HEK293 (cell line): ENCODE measurements at regions not wholly inside any gene's neighbourhood (a gene's known extent, or its start where the extent isn't known, plus 50 kb on each side); places are given as distances from the start of the nearest gene placed in this dataset.

Experiments used
- CTCF ChIA-PET: fragments of 350-600 bp; formaldehyde crosslinking; extraction: SDS; loops from one replicate; lab custom pipeline; 2021; ENCODE audit warnings: antibody characterized with exemption; lab: Yijun Ruan, JAX
- POLR2A ChIA-PET: fragments of 300-600 bp; formaldehyde crosslinking; extraction: SDS; loops from one replicate; lab custom pipeline; 2020; ENCODE audit warnings: antibody characterized with exemption, inconsistent platforms; lab: Yijun Ruan, JAX
- H3K27ac ChIP-seq: fragments of 200-500 bp; sonication (Bioruptor generic); 2 replicates; pipeline ENCODE4 v1.5.1; 2014; ENCODE audit warnings: low read depth, low read length, control low read depth, inconsistent platforms; ENCODE audit errors: extremely low read depth
- H3K36me3 ChIP-seq, 2 experiments: fragments of 200-500 bp in 1 of 2; sonication (Bioruptor generic) in 1 of 2; 1 replicate in 1 of 2; 2 replicates in 1 of 2; pipeline ENCODE4 v1.5.1; 2014 to 2017; ENCODE audit warnings: inconsistent platforms in 2 of 2, low read length in 2 of 2; ENCODE audit not compliant: control insufficient read depth in 2 of 2, insufficient read depth in 1 of 2
- H3K4me1 ChIP-seq: fragments of 200-500 bp; sonication (Bioruptor generic); 2 replicates; pipeline ENCODE4 v1.5.1; 2014; ENCODE audit warnings: mild to moderate bottlenecking, low read length, inconsistent platforms; ENCODE audit not compliant: control insufficient read depth, insufficient read depth
- H3K4me3 ChIP-seq: 2 replicates; pipeline ENCODE4 v1.5.1; 2011; ENCODE audit warnings: low read depth, mild to moderate bottlenecking, control low read depth, low read length, moderate library complexity
- H3K9me3 ChIP-seq: fragments of 200-500 bp; sonication (Bioruptor generic); 2 replicates; pipeline ENCODE4 v1.5.1; 2014; ENCODE audit warnings: low read depth, low read length, inconsistent platforms; ENCODE audit not compliant: control insufficient read depth, insufficient read depth
- BCL11A ChIP-seq: fragments of 450-650 bp; formaldehyde crosslinking; IDR thresholded peaks from 2 replicates; pipeline ENCODE4 v1.5.1; 2016; ENCODE audit warnings: low read depth, missing biosample characterization, missing genetic modification characterization
- PRDM10 ChIP-seq: fragments of 450-650 bp; formaldehyde crosslinking; IDR thresholded peaks from 2 replicates; pipeline ENCODE4 v1.5.1; 2016; ENCODE audit warnings: missing biosample characterization, missing genetic modification characterization
- PRDM2 ChIP-seq: fragments of 450-650 bp; formaldehyde crosslinking; IDR thresholded peaks from 2 replicates; pipeline ENCODE4 v1.5.1; 2016; ENCODE audit warnings: missing biosample characterization, missing genetic modification characterization, borderline replicate concordance
- PRDM6 ChIP-seq: fragments of 450-650 bp; formaldehyde crosslinking; IDR thresholded peaks from 2 replicates; pipeline ENCODE4 v1.5.1; 2017; ENCODE audit warnings: missing biosample characterization, missing genetic modification characterization
- REST ChIP-seq: fragments of 450-650 bp; formaldehyde crosslinking; IDR thresholded peaks from 2 replicates; pipeline ENCODE4 v1.5.1; 2016; ENCODE audit warnings: missing biosample characterization, missing genetic modification characterization
- SP7 ChIP-seq: fragments of 450-650 bp; formaldehyde crosslinking; IDR thresholded peaks from 2 replicates; pipeline ENCODE4 v1.5.1; 2016; ENCODE audit warnings: missing biosample characterization, missing genetic modification characterization
- ZBTB26 ChIP-seq: fragments of 450-650 bp; formaldehyde crosslinking; optimal IDR thresholded peaks from 2 replicates; pipeline ENCODE3; 2016; ENCODE audit warnings: missing biosample characterization, mild to moderate bottlenecking, missing genetic modification characterization
- ZBTB8A ChIP-seq: fragments of 450-650 bp; formaldehyde crosslinking; IDR thresholded peaks from 2 replicates; pipeline ENCODE4 v1.5.1; 2016; ENCODE audit warnings: missing biosample characterization, missing genetic modification characterization
- ZFHX2 ChIP-seq: fragments of 450-650 bp; formaldehyde crosslinking; conservative IDR thresholded peaks from 2 replicates; pipeline ENCODE4 v1.5.1; 2016; ENCODE audit warnings: missing biosample characterization, missing genetic modification characterization
- ZNF132 ChIP-seq: fragments of 450-650 bp; formaldehyde crosslinking; IDR thresholded peaks from 2 replicates; pipeline ENCODE4 v1.5.1; 2017; ENCODE audit warnings: missing biosample characterization, missing genetic modification characterization, borderline replicate concordance
- ZNF514 ChIP-seq: fragments of 450-650 bp; formaldehyde crosslinking; IDR thresholded peaks from 2 replicates; pipeline ENCODE4 v1.5.1; 2016; ENCODE audit warnings: missing biosample characterization, missing genetic modification characterization
- ZNF529 ChIP-seq: fragments of 450-650 bp; formaldehyde crosslinking; IDR thresholded peaks from 2 replicates; pipeline ENCODE4 v1.5.1; 2017; ENCODE audit warnings: missing genetic modification characterization, missing biosample characterization; ENCODE audit not compliant: insufficient replicate concordance
- ZNF645 ChIP-seq: fragments of 450-650 bp; formaldehyde crosslinking; IDR thresholded peaks from 2 replicates; pipeline ENCODE4; 2016; ENCODE audit warnings: missing biosample characterization, missing genetic modification characterization
- ZNF658 ChIP-seq: fragments of 450-650 bp; formaldehyde crosslinking; IDR thresholded peaks from 2 replicates; pipeline ENCODE4; 2016; ENCODE audit warnings: missing biosample characterization, missing genetic modification characterization
- ZNF660 ChIP-seq: fragments of 450-650 bp; IDR thresholded peaks from 2 replicates; pipeline ENCODE4 v1.5.1; 2018; ENCODE audit warnings: missing biosample characterization, mild to moderate bottlenecking, missing genetic modification characterization
- ZNF701 ChIP-seq: fragments of 450-650 bp; formaldehyde crosslinking; IDR thresholded peaks from 2 replicates; pipeline ENCODE4 v1.5.1; 2016; ENCODE audit warnings: missing biosample characterization, missing genetic modification characterization
- ZSCAN4 ChIP-seq: fragments of 450-650 bp; formaldehyde crosslinking; IDR thresholded peaks from 2 replicates; pipeline ENCODE4 v1.5.1; 2017; ENCODE audit warnings: missing biosample characterization, missing genetic modification characterization

GRCh38 chr16:73172241-73172972, 124.5 kb upstream of the ZFHX3 start:
- no peak overlapping the region for H3K4me3 ChIP-seq
- no peaks in the 10 kb centered on the region for H3K9me3 ChIP-seq
- no peaks in the 10 kb centered on the region for H3K36me3 ChIP-seq
- POLR2A ChIA-PET, result no interaction called here
- H3K27ac ChIP-seq, result peak overlapping the region; percentile 85
- CTCF ChIA-PET, result interaction anchor here (0.5 to 1.0 kb wide), 5 partner anchors 12 to 676 kb away, joined by 3 to 4 read pairs (median 3); no protein-coding TSS in a partner anchor
- H3K4me1 ChIP-seq, result peaks cover 20% of the 10 kb centered on the region
- TF ChIP-seq SP7, result peak; percentile 52; the same call in 1 of the 2 replicates
- TF ChIP-seq ZNF660 (tag by site-specific recombination), result no peak
- TF ChIP-seq ZNF514 (tag by site-specific recombination), result no peak
- TF ChIP-seq ZNF132 (tag by site-specific recombination), result no peak
- no peak for TF ChIP-seq ZBTB26 (tag by site-specific recombination)
- TF ChIP-seq ZNF529 (tag by site-specific recombination), result no peak
- TF ChIP-seq ZNF645, result no peak
- no peak for TF ChIP-seq REST (tag by site-specific recombination)
- TF ChIP-seq ZBTB8A, result peak; percentile 47; the same call in 1 of the 2 replicates
- no peak for TF ChIP-seq ZNF658
- no peak for TF ChIP-seq ZNF701
- TF ChIP-seq PRDM2 (tag by site-specific recombination), result no peak
- TF ChIP-seq PRDM6 (tag by site-specific recombination), result peak; percentile 78
- TF ChIP-seq ZFHX2 (tag by site-specific recombination), result peak; percentile 42
- no peak for TF ChIP-seq ZSCAN4 (tag by site-specific recombination)
- 0 out of 2 replicates have a peak, but pooled peaks have one; percentile 64 for TF ChIP-seq PRDM10
- peak; percentile 89 for TF ChIP-seq BCL11A (tag by site-specific recombination)
